Ectodermal cell (in vitro differentiated cells): ENCODE measurements at regions not wholly inside any gene's neighbourhood (a gene's known extent, or its start where the extent isn't known, plus 50 kb on each side); places are given as distances from the start of the nearest gene placed in this dataset.
"Not testable (repeated sequence)": the region's sequence is repeated elsewhere in the genome, so short reads cannot be mapped to it uniquely, and the experiment has no call there.

Experiments used
- H3K27ac ChIP-seq: 2 replicates; pipeline ENCODE4 v1.7.0; 2013; ENCODE audit warnings: mild to moderate bottlenecking, low read depth, low read length; ENCODE audit not compliant: insufficient read depth, poor library complexity, severe bottlenecking
- H3K27me3 ChIP-seq: 2 replicates; pipeline ENCODE4 v1.7.0; 2013; ENCODE audit warnings: mild to moderate bottlenecking, low read length; ENCODE audit not compliant: insufficient read depth, control insufficient read depth, poor library complexity, severe bottlenecking
- H3K36me3 ChIP-seq: one replicate; pipeline ENCODE4 v1.7.0; 2013; ENCODE audit warnings: low read length; ENCODE audit not compliant: control insufficient read depth, insufficient read depth
- H3K4me1 ChIP-seq: one replicate; pipeline ENCODE4 v1.7.0; 2013; ENCODE audit warnings: low read length; ENCODE audit not compliant: control insufficient read depth, insufficient read depth
- H3K4me3 ChIP-seq: 2 replicates; pipeline ENCODE4 v1.7.0; 2013; ENCODE audit warnings: low read depth, low read length, control low read depth; ENCODE audit not compliant: insufficient read depth
- H3K9me3 ChIP-seq: 2 replicates; pipeline ENCODE4 v1.7.0; 2013; ENCODE audit warnings: mild to moderate bottlenecking, low read length, moderate library complexity; ENCODE audit not compliant: control insufficient read depth
- WGBS, 2 experiments: methylation state at CpG; one replicate each; pipeline ENCODE4 v1.1.7; 2013; ENCODE audit warnings: missing lambda C conversion rate in 2 of 2; 5-methylcytosine and 5-hydroxymethylcytosine counted together

GRCh38 chr20:40887105-40887504, 141.5 kb upstream of the TOP1 start:
- 71 to 86% methylated on average over 13 of the region's 13 CpGs for WGBS, 2 experiments

GRCh38 chr20:40889266-40889665, 139.4 kb upstream of the TOP1 start:
- not testable (repeated sequence) for H3K4me1 ChIP-seq, H3K4me3 ChIP-seq, H3K36me3 ChIP-seq, H3K9me3 ChIP-seq, H3K27me3 ChIP-seq, H3K27ac ChIP-seq
- 93 to 95% methylated on average over 3 of the region's 3 CpGs for WGBS, 2 experiments

More at GRCh38 chr20:40887105-40887504, 141.5 kb upstream of the TOP1 start:
- Histone ChIP-seq H3K36me3 (no peaks in the 10 kb centered on the region), H3K27me3 (peaks cover 3% of the 10 kb centered on the region), H3K9me3 (no peaks in the 10 kb centered on the region), H3K4me3 (no peak overlapping the region), H3K27ac (no peak overlapping the region), H3K4me1 (no peaks in the 10 kb centered on the region)

- H3K27ac ChIP-seq: no peak overlapping the region
- no peaks in the 10 kb centered on the region for H3K4me1 ChIP-seq
- H3K4me3 ChIP-seq: no peak overlapping the region
- H3K36me3 ChIP-seq: no peaks in the 10 kb centered on the region
- H3K9me3 ChIP-seq: no peaks in the 10 kb centered on the region
- H3K27me3 ChIP-seq: peaks cover 3% of the 10 kb centered on the region
- WGBS, 2 experiments: 95% methylated on average over 2 of the region's 2 CpGs
These were observed 138.4 kb upstream of the TOP1 start for GRCh38 chr20:40890181-40890580.

GRCh38 chr20:40890635-40891034, 138.0 kb upstream of the TOP1 start:
- H3K27me3 ChIP-seq: peaks cover 3% of the 10 kb centered on the region
- no peaks in the 10 kb centered on the region for H3K36me3 ChIP-seq
- H3K27ac ChIP-seq: no peak overlapping the region
- H3K4me3 ChIP-seq: no peak overlapping the region
- H3K9me3 ChIP-seq: no peaks in the 10 kb centered on the region
- no peaks in the 10 kb centered on the region for H3K4me1 ChIP-seq

GRCh38 chr20:40891351-40891750, 137.3 kb upstream of the TOP1 start:
- no peaks in the 10 kb centered on the region for H3K36me3 ChIP-seq
- H3K4me1 ChIP-seq: no peaks in the 10 kb centered on the region
- H3K27ac ChIP-seq: no peak overlapping the region
- H3K4me3 ChIP-seq: no peak overlapping the region
- no peaks in the 10 kb centered on the region for H3K9me3 ChIP-seq
- H3K27me3 ChIP-seq: peaks cover 3% of the 10 kb centered on the region

- peaks cover 3% of the 10 kb centered on the region for H3K27me3 ChIP-seq
- 85 to 89% methylated on average over 2 of the region's 2 CpGs for WGBS, 2 experiments
- no peaks in the 10 kb centered on the region for H3K36me3 ChIP-seq
- no peak overlapping the region for H3K4me3 ChIP-seq
- no peak overlapping the region for H3K27ac ChIP-seq
- H3K4me1 ChIP-seq: peaks cover 7% of the 10 kb centered on the region
- no peaks in the 10 kb centered on the region for H3K9me3 ChIP-seq
These were observed 136.0 kb upstream of the TOP1 start for GRCh38 chr20:40892642-40893041.

DNA sequence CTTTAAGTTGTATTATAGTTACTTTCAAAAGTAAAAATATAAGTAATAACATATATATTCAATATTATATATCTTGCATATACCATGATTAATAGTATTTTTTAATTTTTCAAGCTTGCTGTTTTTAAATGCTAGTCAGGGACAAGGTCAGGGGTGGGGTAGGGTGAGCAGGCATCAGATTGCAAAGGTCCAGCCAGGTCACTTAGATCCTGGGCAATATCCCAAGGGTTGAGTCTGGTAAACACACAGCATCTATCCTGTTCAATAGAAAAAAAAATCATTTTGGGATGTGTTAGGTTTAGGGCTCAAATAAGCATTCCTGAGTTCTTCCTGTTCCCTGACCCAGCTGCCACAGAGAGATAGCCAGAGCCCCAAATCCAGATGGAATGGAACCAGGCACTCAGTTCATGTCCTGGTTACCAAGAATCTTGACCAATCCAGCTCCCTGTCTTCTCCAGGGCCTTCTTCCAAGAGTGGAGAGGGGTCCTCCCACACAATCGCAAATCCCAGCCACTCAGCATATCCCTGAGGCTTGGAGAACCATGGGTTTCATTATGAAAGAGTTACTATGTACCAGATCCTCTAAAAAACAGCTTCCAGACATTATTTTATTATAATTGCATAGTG, 134.9 kb upstream of the TOP1 start:
- H3K27me3 ChIP-seq: peaks cover 3% of the 10 kb centered on the region
- no peak overlapping the region for H3K27ac ChIP-seq
- H3K9me3 ChIP-seq: no peaks in the 10 kb centered on the region
- WGBS, 2 experiments: 88 to 94% methylated on average over 1 of the region's 1 CpG
- H3K4me3 ChIP-seq: no peak overlapping the region
- H3K4me1 ChIP-seq: peaks cover 7% of the 10 kb centered on the region
- H3K36me3 ChIP-seq: no peaks in the 10 kb centered on the region

DNA sequence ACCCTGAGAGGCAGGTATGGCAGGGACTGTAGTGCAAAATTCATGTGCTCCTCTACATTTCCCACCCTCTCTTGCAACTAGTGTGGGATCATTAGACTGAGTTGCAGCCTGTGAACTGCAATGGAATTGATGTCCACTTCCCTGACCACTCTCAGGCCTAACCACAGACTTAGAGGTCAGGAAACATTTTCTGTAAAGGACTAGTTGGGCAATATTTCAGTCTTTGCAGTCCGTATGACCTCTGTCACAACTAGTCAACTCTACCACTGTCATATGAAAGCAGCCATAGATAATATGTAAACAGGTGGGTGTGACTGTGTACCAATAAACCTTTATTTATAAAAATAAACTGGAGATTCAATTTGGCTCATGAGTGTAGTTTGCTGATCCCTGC, 134.4 kb upstream of the TOP1 start:
- Histone ChIP-seq H3K36me3 (no peaks in the 10 kb centered on the region), H3K4me1 (peaks cover 7% of the 10 kb centered on the region), H3K27ac (no peak overlapping the region), H3K4me3 (no peak overlapping the region), H3K27me3 (peaks cover 3% of the 10 kb centered on the region), H3K9me3 (no peaks in the 10 kb centered on the region)
- 100% methylated on average over 1 of the region's 1 CpG; no CpG with 5 or more reads in 1 of the 2 experiments for WGBS, 2 experiments

- H3K9me3 ChIP-seq: no peaks in the 10 kb centered on the region
- peaks cover 7% of the 10 kb centered on the region for H3K4me1 ChIP-seq
- H3K27ac ChIP-seq: no peak overlapping the region
- H3K27me3 ChIP-seq: peaks cover 3% of the 10 kb centered on the region
- WGBS, 2 experiments: 62 to 65% methylated on average over 3 of the region's 3 CpGs
- no peak overlapping the region for H3K4me3 ChIP-seq
- H3K36me3 ChIP-seq: no peaks in the 10 kb centered on the region
These were observed 133.4 kb upstream of the TOP1 start for GRCh38 chr20:40895182-40895581.

DNA sequence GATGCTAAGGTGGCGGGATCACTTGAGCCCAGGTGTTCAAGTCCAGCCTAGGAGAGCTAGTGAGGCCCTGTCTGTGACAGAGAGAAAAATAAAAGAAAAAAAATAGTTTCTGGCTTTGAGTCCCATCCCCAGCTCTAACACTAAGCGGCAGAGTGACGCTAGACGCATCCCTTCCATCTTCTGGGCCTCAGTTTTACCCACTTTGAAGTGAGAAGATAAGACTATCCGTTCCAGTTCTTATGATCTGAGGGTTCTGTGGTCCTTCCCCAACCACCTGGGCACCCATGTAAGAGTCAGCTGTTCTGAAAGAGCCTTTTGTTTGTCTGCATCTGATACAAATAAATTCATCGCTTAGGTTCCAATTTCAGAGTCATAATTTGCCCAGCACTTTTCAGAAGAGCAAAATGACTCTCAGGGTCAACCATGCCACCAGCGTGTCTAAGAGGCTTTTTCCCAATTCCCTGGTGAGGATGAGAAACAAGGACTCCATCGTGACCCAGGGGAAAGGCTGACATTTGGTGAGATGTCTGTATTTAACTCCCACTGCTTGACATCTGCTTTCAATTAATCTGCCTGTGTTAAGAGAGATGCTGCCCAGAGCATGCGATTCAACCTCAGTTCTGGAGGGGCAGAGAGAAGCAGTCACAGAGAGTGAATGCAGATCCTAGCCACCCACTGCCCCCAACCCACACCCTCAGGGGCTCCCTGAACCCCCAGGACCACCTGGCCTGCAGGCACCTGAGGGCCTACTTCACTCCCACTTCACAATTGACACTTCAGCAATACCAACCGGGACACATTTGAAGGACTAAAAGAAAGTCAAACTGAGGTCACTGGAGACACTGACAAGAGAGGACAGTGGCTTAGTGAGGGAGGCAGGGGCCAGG, 131.6 kb upstream of the TOP1 start:
- Histone ChIP-seq H3K9me3 (no peaks in the 10 kb centered on the region), H3K4me1 (peaks cover 7% of the 10 kb centered on the region), H3K27ac (no peak overlapping the region), H3K4me3 (no peak overlapping the region), H3K36me3 (no peaks in the 10 kb centered on the region), H3K27me3 (no peaks in the 10 kb centered on the region)
- WGBS, 2 experiments: 89 to 91% methylated on average over 10 of the region's 10 CpGs
